Fibroblast of pulmonary artery (primary cell): ENCODE measurements at regions not wholly inside any gene's neighbourhood (a gene's known extent, or its start where the extent isn't known, plus 50 kb on each side); places are given as distances from the start of the nearest gene placed in this dataset.

Experiments used
- DNase-seq: peaks from one replicate; pipeline ENCODE4 v3.0.0-alpha.2; 2010; ENCODE audit warnings: low read depth
- H3K4me3 ChIP-seq: replicated peaks from 2 replicates; pipeline ENCODE4 v1.5.1; 2011; ENCODE audit warnings: low read depth, mild to moderate bottlenecking, control low read depth, low read length, moderate library complexity
- CTCF ChIP-seq: IDR thresholded peaks from 2 replicates; pipeline ENCODE4 v1.5.1; 2011; ENCODE audit warnings: mild to moderate bottlenecking, control low read depth, low read length, inconsistent platforms; ENCODE audit errors: missing control alignments

- no peak for TF ChIP-seq CTCF
- DNase-seq, result no peak
- no peak overlapping the region for H3K4me3 ChIP-seq
Measured at GRCh38 chr13:38103851-38104250, 234.3 kb upstream of the TRPC4 start.

- TF ChIP-seq CTCF, result no peak
- no peak overlapping the region for H3K4me3 ChIP-seq
- DNase-seq, result no peak
Measured at GRCh38 chr13:38099751-38100150, 230.2 kb upstream of the TRPC4 start.

- DNase-seq, result no peak
- TF ChIP-seq CTCF, result no peak
- H3K4me3 ChIP-seq, result no peak overlapping the region
Measured at GRCh38 chr13:38093425-38093824, 223.9 kb upstream of the TRPC4 start.

GRCh38 chr13:38090913-38091312 lies 221.3 kb upstream of the TRPC4 start:
- no peak for TF ChIP-seq CTCF
- no peak overlapping the region for H3K4me3 ChIP-seq
- DNase-seq, result no peak

- H3K4me3 ChIP-seq, result no peak overlapping the region
- TF ChIP-seq CTCF, result no peak
- DNase-seq, result no peak
Measured at GRCh38 chr13:38086721-38087120, 217.1 kb upstream of the TRPC4 start.

GRCh38 chr13:38086013-38086412 lies 216.4 kb upstream of the TRPC4 start:
- no peak for TF ChIP-seq CTCF
- DNase-seq, result no peak
- H3K4me3 ChIP-seq, result no peak overlapping the region

- H3K4me3 ChIP-seq, result no peak overlapping the region
- no peak for TF ChIP-seq CTCF
- DNase-seq, result no peak
Measured at GRCh38 chr13:38073931-38074330, 204.4 kb upstream of the TRPC4 start.
